ENCODE measurements at regions not wholly inside any gene's neighbourhood (a gene's known extent, or its start where the extent isn't known, plus 50 kb on each side); places are given as distances from the start of the nearest gene placed in this dataset.

GRCh38 chr5:71841107-71841506 is 122.0 kb downstream of the CARTPT start:
- H3K36me3 ChIP-seq (ENCODE audit: control insufficient read depth in 2 of 2, extremely low read depth in 1 of 2, insufficient read depth in 2 of 2, low read length in 2 of 2) = no peaks in the 10 kb centered on the region
- no peaks in the 10 kb centered on the region for H4K20me1 ChIP-seq (ENCODE audit: control insufficient read depth, extremely low read depth, insufficient read depth, low read length)
- no peak overlapping the region for H3K4me3 ChIP-seq (ENCODE audit: control insufficient read depth in 2 of 3, extremely low read depth in 1 of 3, insufficient read depth in 2 of 3, low read depth in 1 of 3, low read length in 3 of 3)
- FAIRE-seq = no peak
- no peaks in the 10 kb centered on the region for H3K4me1 ChIP-seq (ENCODE audit: control insufficient read depth, extremely low read depth, insufficient read depth, low read length)
- no peak overlapping the region for H3K27ac ChIP-seq (ENCODE audit: control insufficient read depth, insufficient read depth, low read length)
- H3K9me3 ChIP-seq (ENCODE audit: control insufficient read depth, low read depth, low read length) = no peaks in the 10 kb centered on the region
- no peak for DNase-seq (ENCODE audit: low read depth, low spot score)
- no peak overlapping the region for H2AFZ ChIP-seq (ENCODE audit: control insufficient read depth, low read length)
- H3K4me2 ChIP-seq (ENCODE audit: control insufficient read depth, extremely low read depth, insufficient read depth, low read depth, low read length) = no peak overlapping the region
- H3K79me2 ChIP-seq (ENCODE audit: control insufficient read depth, insufficient read depth, low read length) = no peaks in the 10 kb centered on the region
- dilution Hi-C loops (cut with MboI; ENCODE audit: extremely low pct_ligation_motif_present, low sequenced_read_pairs) = no loop called here
- H3K27me3 ChIP-seq (ENCODE audit: control insufficient read depth, extremely low read depth, insufficient read depth, low read length) = no peaks in the 10 kb centered on the region
- H3K9me1 ChIP-seq (ENCODE audit: control insufficient read depth, extremely low read depth, insufficient read depth, low read length) = no peaks in the 10 kb centered on the region
- no peak for TF ChIP-seq EZH2 (IDR thresholded peaks at IDR 0.05; ENCODE audit: low read length)
- TF ChIP-seq CTCF (optimal IDR thresholded peaks at IDR 0.05 in 1 of 3, IDR thresholded peaks at IDR 0.05 in 1 of 3, conservative IDR thresholded peaks at IDR 0.05 in 1 of 3; ENCODE audit: extremely low read depth in 1 of 3, insufficient read depth in 2 of 3, low read length in 3 of 3) = no peak
- no peak overlapping the region for H3K9ac ChIP-seq (ENCODE audit: control insufficient read depth, extremely low read depth, insufficient read depth, low read length)

DNA sequence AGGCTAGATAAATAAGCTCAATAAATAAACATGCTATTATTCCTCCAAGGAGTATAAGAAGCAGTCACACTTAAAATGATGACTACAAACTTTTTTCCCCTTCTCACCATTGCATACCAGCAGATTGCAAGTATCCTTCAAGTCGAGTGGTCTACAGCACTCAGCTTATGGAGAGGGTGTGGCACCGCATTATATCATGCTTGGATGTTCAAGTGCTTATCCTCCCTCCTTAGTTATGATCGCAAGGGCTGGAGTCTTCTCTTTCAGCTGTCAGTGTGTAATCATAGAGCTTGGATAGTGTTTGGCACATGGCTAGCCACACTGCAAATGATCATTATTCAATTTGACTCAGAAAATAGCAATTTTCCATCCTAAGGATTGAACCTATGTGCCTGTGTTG is 124.0 kb downstream of the CARTPT start:
- Histone ChIP-seq H3K9ac (ENCODE audit: control insufficient read depth, extremely low read depth, insufficient read depth, low read length) (no peak overlapping the region), H3K27ac (ENCODE audit: control insufficient read depth, insufficient read depth, low read length) (no peak overlapping the region)

More for the DNA sequence above, 124.0 kb downstream of the CARTPT start:
- no peak for TF ChIP-seq EZH2 (IDR thresholded peaks at IDR 0.05; ENCODE audit: low read length)
- TF ChIP-seq CTCF (optimal IDR thresholded peaks at IDR 0.05 in 1 of 3, IDR thresholded peaks at IDR 0.05 in 1 of 3, conservative IDR thresholded peaks at IDR 0.05 in 1 of 3; ENCODE audit: extremely low read depth in 1 of 3, insufficient read depth in 2 of 3, low read length in 3 of 3) = no peak
- FAIRE-seq (no peak), DNase-seq (ENCODE audit: low read depth, low spot score) (no peak)
- H3K9me3 ChIP-seq (ENCODE audit: control insufficient read depth, low read depth, low read length) = no peaks in the 10 kb centered on the region
- no peaks in the 10 kb centered on the region for H3K4me1 ChIP-seq (ENCODE audit: control insufficient read depth, extremely low read depth, insufficient read depth, low read length)
- H3K79me2 ChIP-seq (ENCODE audit: control insufficient read depth, insufficient read depth, low read length) = no peaks in the 10 kb centered on the region
- H3K36me3 ChIP-seq (ENCODE audit: control insufficient read depth in 2 of 2, extremely low read depth in 1 of 2, insufficient read depth in 2 of 2, low read length in 2 of 2) = no peaks in the 10 kb centered on the region
- no peaks in the 10 kb centered on the region for H3K27me3 ChIP-seq (ENCODE audit: control insufficient read depth, extremely low read depth, insufficient read depth, low read length)
- no peak overlapping the region for H2AFZ ChIP-seq (ENCODE audit: control insufficient read depth, low read length)
- no peaks in the 10 kb centered on the region for H4K20me1 ChIP-seq (ENCODE audit: control insufficient read depth, extremely low read depth, insufficient read depth, low read length)
- no peak overlapping the region for H3K4me3 ChIP-seq (ENCODE audit: control insufficient read depth in 2 of 3, extremely low read depth in 1 of 3, insufficient read depth in 2 of 3, low read depth in 1 of 3, low read length in 3 of 3)
- dilution Hi-C loops (cut with MboI; ENCODE audit: extremely low pct_ligation_motif_present, low sequenced_read_pairs) = no loop called here
- H3K4me2 ChIP-seq (ENCODE audit: control insufficient read depth, extremely low read depth, insufficient read depth, low read depth, low read length) = no peak overlapping the region
- H3K9me1 ChIP-seq (ENCODE audit: control insufficient read depth, extremely low read depth, insufficient read depth, low read length) = no peaks in the 10 kb centered on the region
